ENCODE measurements at regions not wholly inside any gene's neighbourhood (a gene's known extent, or its start where the extent isn't known, plus 50 kb on each side); places are given as distances from the start of the nearest gene placed in this dataset.
"Not testable (repeated sequence)": the region's sequence is repeated elsewhere in the genome, so short reads cannot be mapped to it uniquely, and the experiment has no call there.

- no peak for DNase-seq (ENCODE audit: low spot score)
These were observed 68.3 kb upstream of the LYZL2 start for GRCh38 chr10:30697806-30698205.

GRCh38 chr10:30697221-30697620 lies 67.7 kb upstream of the LYZL2 start:
- not testable (repeated sequence) for DNase-seq (ENCODE audit: low spot score)

GRCh38 chr10:30696416-30697185 lies 67.0 kb upstream of the LYZL2 start:
- DNase-seq (ENCODE audit: low spot score): not testable (repeated sequence)

- DNase-seq (ENCODE audit: low spot score): not testable (repeated sequence)
These were observed 66.1 kb upstream of the LYZL2 start for GRCh38 chr10:30695481-30696236.

- DNase-seq (ENCODE audit: low spot score): no peak
These were observed 65.1 kb upstream of the LYZL2 start for GRCh38 chr10:30694518-30695228.

- peak; percentile 41 for DNase-seq (ENCODE audit: low spot score)
These were observed 62.1 kb upstream of the LYZL2 start for GRCh38 chr10:30691639-30692015.

GRCh38 chr10:30690948-30691638 lies 61.5 kb upstream of the LYZL2 start:
- not testable (repeated sequence) for DNase-seq (ENCODE audit: low spot score)

GRCh38 chr10:30688456-30688855 lies 58.9 kb upstream of the LYZL2 start:
- DNase-seq (ENCODE audit: low spot score): no peak

GRCh38 chr10:30687698-30688213 lies 58.2 kb upstream of the LYZL2 start:
- peak; percentile 73 for DNase-seq (ENCODE audit: low spot score)

- DNase-seq (ENCODE audit: low spot score): no peak
These were observed 57.2 kb upstream of the LYZL2 start for GRCh38 chr10:30686708-30687107.

- DNase-seq (ENCODE audit: low spot score): no peak
These were observed 53.9 kb upstream of the LYZL2 start for GRCh38 chr10:30683496-30683895.

GRCh38 chr10:30682377-30683199 lies 53.0 kb upstream of the LYZL2 start:
- DNase-seq (ENCODE audit: low spot score): peak; percentile 95

- no peak for DNase-seq (ENCODE audit: low spot score)
These were observed 51.4 kb upstream of the LYZL2 start for GRCh38 chr10:30680908-30681307.

All from AG08395 (cell line).